Smooth muscle cell (in vitro differentiated cells): ENCODE measurements at regions not wholly inside any gene's neighbourhood (a gene's known extent, or its start where the extent isn't known, plus 50 kb on each side); places are given as distances from the start of the nearest gene placed in this dataset.
A peak's percentile ranks its signal among the peaks of the same experiment; 100 is the strongest.

Experiments
- DNase-seq: peaks from one replicate; lab custom pipeline; 2025; ENCODE audit not compliant: unreplicated experiment; lab: John Stamatoyannopoulos, UW
- H2AFZ ChIP-seq: fragments of 200-600 bp; sonication (generic); 2 replicates; pipeline ENCODE4 v1.6.0; 2016; ENCODE audit warnings: antibody characterized with exemption, low read depth, mild to moderate bottlenecking
- H3F3A ChIP-seq: fragments of 200-600 bp; sonication (generic); 2 replicates; pipeline ENCODE4 v1.6.0; 2017; ENCODE audit warnings: antibody characterized with exemption, low read depth
- H3K27ac ChIP-seq: fragments of 200-600 bp; sonication (generic); 2 replicates; pipeline ENCODE4 v1.5.1; 2016; ENCODE audit warnings: low read depth, mild to moderate bottlenecking
- H3K27me3 ChIP-seq: fragments of 200-600 bp; sonication (generic); 2 replicates; pipeline ENCODE4 v1.6.1; 2016; ENCODE audit warnings: low read depth, mild to moderate bottlenecking
- H3K36me3 ChIP-seq: fragments of 200-600 bp; sonication (generic); 2 replicates; pipeline ENCODE4 v1.5.1; 2016; ENCODE audit warnings: low read depth
- H3K4me1 ChIP-seq: fragments of 200-600 bp; sonication (generic); 2 replicates; pipeline ENCODE4 v1.5.1; 2016; ENCODE audit warnings: low read depth
- H3K4me2 ChIP-seq: fragments of 200-600 bp; sonication (generic); 2 replicates; pipeline ENCODE4 v1.6.0; 2016; ENCODE audit warnings: mild to moderate bottlenecking
- H3K4me3 ChIP-seq: fragments of 200-600 bp; sonication (generic); 2 replicates; pipeline ENCODE4 v1.5.1; 2016; ENCODE audit warnings: mild to moderate bottlenecking
- H3K79me2 ChIP-seq: fragments of 200-600 bp; sonication (generic); 2 replicates; pipeline ENCODE4 v1.6.0; 2016; ENCODE audit warnings: low read depth, mild to moderate bottlenecking
- H3K9ac ChIP-seq: fragments of 200-600 bp; sonication (generic); 2 replicates; pipeline ENCODE4 v1.6.0; 2016; ENCODE audit warnings: low read depth
- H3K9me3 ChIP-seq: fragments of 200-600 bp; sonication (generic); replicated peaks from 2 replicates; pipeline ENCODE4 v1.5.1; 2016; ENCODE audit warnings: low read depth
- H4K20me1 ChIP-seq: fragments of 200-600 bp; sonication (generic); 2 replicates; pipeline ENCODE4 v1.6.0; 2016; ENCODE audit warnings: low read depth
- WGBS: methylation state at CpG from one replicate; pipeline ENCODE4 v1.1.7; 2016; ENCODE audit warnings: low lambda C conversion rate; 5-methylcytosine and 5-hydroxymethylcytosine counted together
- TF ChIP-seq, protein P1 (sequence below): fragments of 200-600 bp; sonication (generic); IDR thresholded peaks from 2 replicates; pipeline ENCODE4 v1.5.1; 2017; ENCODE audit warnings: borderline replicate concordance, mild to moderate bottlenecking, antibody characterized with exemption; ENCODE audit not compliant: insufficient read depth, poor library complexity, severe bottlenecking

DNA sequence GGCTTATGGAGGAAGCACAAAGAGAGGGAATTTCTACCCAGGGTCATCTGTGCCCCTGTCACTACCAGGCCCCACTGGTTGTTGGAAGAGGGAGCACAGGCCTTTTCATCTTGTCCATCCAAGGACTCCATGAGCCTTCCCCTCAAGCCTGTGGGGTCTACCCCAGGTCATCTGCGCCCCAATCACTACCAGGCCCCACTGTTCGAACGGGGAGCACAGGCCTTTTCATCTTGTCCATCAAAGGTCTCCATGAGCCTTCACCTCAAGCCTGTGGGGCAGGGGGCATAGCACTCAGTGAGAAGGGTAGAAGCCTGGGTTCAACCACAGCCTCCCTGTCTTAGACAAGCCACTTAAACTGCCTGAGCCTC is 101.5 kb upstream of the CDH5 start:
- no peak for DNase-seq
- TF ChIP-seq, protein P1, sequence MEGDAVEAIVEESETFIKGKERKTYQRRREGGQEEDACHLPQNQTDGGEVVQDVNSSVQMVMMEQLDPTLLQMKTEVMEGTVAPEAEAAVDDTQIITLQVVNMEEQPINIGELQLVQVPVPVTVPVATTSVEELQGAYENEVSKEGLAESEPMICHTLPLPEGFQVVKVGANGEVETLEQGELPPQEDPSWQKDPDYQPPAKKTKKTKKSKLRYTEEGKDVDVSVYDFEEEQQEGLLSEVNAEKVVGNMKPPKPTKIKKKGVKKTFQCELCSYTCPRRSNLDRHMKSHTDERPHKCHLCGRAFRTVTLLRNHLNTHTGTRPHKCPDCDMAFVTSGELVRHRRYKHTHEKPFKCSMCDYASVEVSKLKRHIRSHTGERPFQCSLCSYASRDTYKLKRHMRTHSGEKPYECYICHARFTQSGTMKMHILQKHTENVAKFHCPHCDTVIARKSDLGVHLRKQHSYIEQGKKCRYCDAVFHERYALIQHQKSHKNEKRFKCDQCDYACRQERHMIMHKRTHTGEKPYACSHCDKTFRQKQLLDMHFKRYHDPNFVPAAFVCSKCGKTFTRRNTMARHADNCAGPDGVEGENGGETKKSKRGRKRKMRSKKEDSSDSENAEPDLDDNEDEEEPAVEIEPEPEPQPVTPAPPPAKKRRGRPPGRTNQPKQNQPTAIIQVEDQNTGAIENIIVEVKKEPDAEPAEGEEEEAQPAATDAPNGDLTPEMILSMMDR = no peak
- H2AFZ ChIP-seq = no peak overlapping the region

DNA sequence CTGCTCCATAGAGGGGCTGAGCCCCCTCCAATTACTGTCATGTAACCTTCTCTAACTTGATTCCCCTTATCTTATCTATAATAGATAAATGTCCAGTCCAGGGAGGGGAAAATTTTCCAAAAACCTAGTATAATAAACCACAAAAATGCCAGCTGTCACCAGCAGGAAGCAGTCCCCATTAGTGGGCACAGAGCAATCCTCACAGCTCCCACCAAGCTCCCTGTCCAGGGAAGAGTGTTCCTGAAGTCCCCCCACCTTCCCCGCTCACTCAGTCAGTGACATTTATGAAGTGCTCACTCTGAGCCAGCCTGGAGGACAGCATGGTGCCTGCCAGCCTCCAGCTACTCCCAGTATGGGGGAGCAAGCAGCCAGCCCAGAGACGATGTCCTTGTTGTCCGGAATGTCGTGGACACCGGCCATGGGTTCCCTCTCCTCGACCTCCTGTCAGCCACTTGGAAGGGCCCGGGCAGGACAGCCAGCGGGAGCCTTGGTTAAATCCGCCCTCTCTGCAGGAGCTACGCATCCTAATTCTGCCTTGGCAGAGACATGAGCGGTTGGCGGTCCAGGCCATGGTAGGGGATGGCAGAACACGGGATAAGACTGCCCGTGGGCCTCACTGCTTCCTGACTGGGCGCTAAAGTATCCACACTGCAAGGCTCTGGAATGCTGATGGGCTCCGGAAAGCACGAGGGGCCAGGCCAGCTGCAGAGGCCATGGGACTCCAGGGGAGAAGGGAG is 102.0 kb upstream of the CDH5 start:
- Histone ChIP-seq H3K36me3 (no peaks in the 10 kb centered on the region), H4K20me1 (no peaks in the 10 kb centered on the region), H3K27ac (peak overlapping the region; percentile 51), H3K9ac (no peak overlapping the region), H3K4me1 (peaks cover 14% of the 10 kb centered on the region), H3K4me2 (no peak overlapping the region), H3K9me3 (no peaks in the 10 kb centered on the region), H2AFZ (no peak overlapping the region), H3K27me3 (no peaks in the 10 kb centered on the region), H3F3A (peaks cover 11% of the 10 kb centered on the region), H3K4me3 (no peak overlapping the region), H3K79me2 (no peaks in the 10 kb centered on the region)
- TF ChIP-seq, protein P1 = no peak
- 71% methylated on average over 17 of the region's 17 CpGs for WGBS
- DNase-seq = no peak

More for the DNA sequence above, 101.5 kb upstream of the CDH5 start:
- Histone ChIP-seq H3K27ac (peak overlapping the region; percentile 83), H3K4me3 (no peak overlapping the region), H3K9ac (no peak overlapping the region), H3K9me3 (no peaks in the 10 kb centered on the region), H3K4me2 (no peak overlapping the region), H3K79me2 (no peaks in the 10 kb centered on the region), H3K4me1 (peaks cover 14% of the 10 kb centered on the region), H3F3A (peaks cover 11% of the 10 kb centered on the region), H4K20me1 (no peaks in the 10 kb centered on the region), H3K27me3 (no peaks in the 10 kb centered on the region), H3K36me3 (no peaks in the 10 kb centered on the region)
- 64% methylated on average over 3 of the region's 3 CpGs for WGBS

DNA sequence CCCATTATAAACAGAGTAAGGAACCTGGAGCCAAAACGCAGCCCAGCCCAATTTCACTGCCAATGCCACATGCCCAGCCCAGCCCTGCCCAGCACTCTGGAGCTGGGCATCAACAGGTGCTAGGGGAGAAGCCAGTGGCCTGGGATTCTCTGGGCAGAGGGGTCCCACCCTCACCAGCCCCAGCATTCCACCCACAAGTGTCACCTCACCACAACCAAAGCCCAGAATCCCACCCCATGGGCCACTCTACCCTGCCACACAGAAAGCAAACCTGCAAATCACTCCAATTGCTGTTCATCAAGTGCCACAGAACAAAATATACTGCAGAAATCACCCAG is 102.5 kb upstream of the CDH5 start:
- WGBS = 80% methylated on average over 1 of the region's 1 CpG
- Histone ChIP-seq H3K36me3 (no peaks in the 10 kb centered on the region), H3K4me3 (no peak overlapping the region), H3K27me3 (no peaks in the 10 kb centered on the region), H2AFZ (no peak overlapping the region), H4K20me1 (no peaks in the 10 kb centered on the region), H3K27ac (peak overlapping the region; percentile 51), H3K79me2 (no peaks in the 10 kb centered on the region), H3F3A (peaks cover 11% of the 10 kb centered on the region), H3K4me2 (no peak overlapping the region), H3K4me1 (peaks cover 14% of the 10 kb centered on the region), H3K9ac (no peak overlapping the region), H3K9me3 (no peaks in the 10 kb centered on the region)
- DNase-seq = no peak
- TF ChIP-seq, protein P1 = no peak
